ENCODE measurements at regions not wholly inside any gene's neighbourhood (a gene's known extent, or its start where the extent isn't known, plus 50 kb on each side); places are given as distances from the start of the nearest gene placed in this dataset.

GRCh38 chr13:44112700-44113329 is 233.1 kb downstream of the LACC1 start:
- Histone ChIP-seq H3K27ac (ENCODE audit: extremely low read depth, low read depth, low read length) (no peak overlapping the region), H3K4me1 (ENCODE audit: control insufficient read depth, insufficient read depth, low read length) (no peaks in the 10 kb centered on the region), H3K4me3 (ENCODE audit: low read depth, low read length) (no peak overlapping the region), H3K9me3 (ENCODE audit: control insufficient read depth, insufficient read depth, low read depth, low read length) (no peaks in the 10 kb centered on the region), H3K36me3 (ENCODE audit: control insufficient read depth in 2 of 2, insufficient read depth in 1 of 2, low read length in 2 of 2) (no peaks in the 10 kb centered on the region)
- TF ChIP-seq ZNF221 (tag by site-specific recombination; IDR thresholded peaks at IDR 0.05; ENCODE audit: borderline replicate concordance) (no peak), PRDM10 (tag by site-specific recombination; IDR thresholded peaks at IDR 0.05) (no peak), ZNF324 (tag by site-specific recombination; IDR thresholded peaks at IDR 0.05) (no peak), ZBTB48 (tag by site-specific recombination; IDR thresholded peaks at IDR 0.05) (no peak), ZNF654 (tag by site-specific recombination; IDR thresholded peaks at IDR 0.05; ENCODE audit: low read depth) (no peak), ZNF558 (tag by site-specific recombination; IDR thresholded peaks at IDR 0.05) (no peak), REPIN1 (tag by site-specific recombination; IDR thresholded peaks at IDR 0.05; ENCODE audit: low read depth) (no peak), ZNF692 (tag by site-specific recombination; IDR thresholded peaks at IDR 0.05) (no peak), ZNF571 (tag by site-specific recombination; IDR thresholded peaks at IDR 0.05) (no peak), ZNF214 (tag by site-specific recombination; IDR thresholded peaks at IDR 0.05; ENCODE audit: borderline replicate concordance) (no peak), KLF9 (tag by site-specific recombination; IDR thresholded peaks at IDR 0.05; ENCODE audit: low read depth) (no peak), ZNF335 (tag by site-specific recombination; conservative IDR thresholded peaks at IDR 0.05) (no peak), ZNF843 (tag by site-specific recombination; IDR thresholded peaks at IDR 0.05) (no peak), ZNF514 (tag by site-specific recombination; IDR thresholded peaks at IDR 0.05) (no peak), ZNF560 (tag by site-specific recombination; IDR thresholded peaks at IDR 0.05; ENCODE audit: borderline replicate concordance) (no peak), ZNF223 (tag by site-specific recombination; IDR thresholded peaks at IDR 0.05) (no peak)
- TF ChIP-seq, protein P1, sequence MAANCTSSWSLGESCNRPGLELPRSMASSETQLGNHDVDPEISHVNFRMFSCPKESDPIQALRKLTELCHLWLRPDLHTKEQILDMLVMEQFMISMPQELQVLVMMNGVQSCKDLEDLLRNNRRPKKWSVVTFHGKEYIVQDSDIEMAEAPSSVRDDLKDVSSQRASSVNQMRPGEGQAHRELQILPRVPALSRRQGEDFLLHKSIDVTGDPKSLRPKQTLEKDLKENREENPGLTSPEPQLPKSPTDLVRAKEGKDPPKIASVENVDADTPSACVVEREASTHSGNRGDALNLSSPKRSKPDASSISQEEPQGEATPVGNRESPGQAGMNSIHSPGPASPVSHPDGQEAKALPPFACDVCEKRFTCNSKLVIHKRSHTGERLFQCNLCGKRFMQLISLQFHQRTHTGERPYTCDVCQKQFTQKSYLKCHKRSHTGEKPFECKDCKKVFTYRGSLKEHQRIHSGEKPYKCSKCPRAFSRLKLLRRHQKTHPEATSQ (tag by site-specific recombination; IDR thresholded peaks at IDR 0.05), result no peak
- TF ChIP-seq, protein P2, sequence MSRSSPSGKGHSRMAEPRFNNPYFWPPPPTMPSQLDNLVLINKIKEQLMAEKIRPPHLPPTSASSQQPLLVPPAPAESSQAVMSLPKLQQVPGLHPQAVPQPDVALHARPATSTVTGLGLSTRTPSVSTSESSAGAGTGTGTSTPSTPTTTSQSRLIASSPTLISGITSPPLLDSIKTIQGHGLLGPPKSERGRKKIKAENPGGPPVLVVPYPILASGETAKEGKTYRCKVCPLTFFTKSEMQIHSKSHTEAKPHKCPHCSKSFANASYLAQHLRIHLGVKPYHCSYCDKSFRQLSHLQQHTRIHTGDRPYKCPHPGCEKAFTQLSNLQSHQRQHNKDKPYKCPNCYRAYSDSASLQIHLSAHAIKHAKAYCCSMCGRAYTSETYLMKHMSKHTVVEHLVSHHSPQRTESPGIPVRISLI (tag by site-specific recombination; IDR thresholded peaks at IDR 0.05), result no peak
- TF ChIP-seq, protein P3, sequence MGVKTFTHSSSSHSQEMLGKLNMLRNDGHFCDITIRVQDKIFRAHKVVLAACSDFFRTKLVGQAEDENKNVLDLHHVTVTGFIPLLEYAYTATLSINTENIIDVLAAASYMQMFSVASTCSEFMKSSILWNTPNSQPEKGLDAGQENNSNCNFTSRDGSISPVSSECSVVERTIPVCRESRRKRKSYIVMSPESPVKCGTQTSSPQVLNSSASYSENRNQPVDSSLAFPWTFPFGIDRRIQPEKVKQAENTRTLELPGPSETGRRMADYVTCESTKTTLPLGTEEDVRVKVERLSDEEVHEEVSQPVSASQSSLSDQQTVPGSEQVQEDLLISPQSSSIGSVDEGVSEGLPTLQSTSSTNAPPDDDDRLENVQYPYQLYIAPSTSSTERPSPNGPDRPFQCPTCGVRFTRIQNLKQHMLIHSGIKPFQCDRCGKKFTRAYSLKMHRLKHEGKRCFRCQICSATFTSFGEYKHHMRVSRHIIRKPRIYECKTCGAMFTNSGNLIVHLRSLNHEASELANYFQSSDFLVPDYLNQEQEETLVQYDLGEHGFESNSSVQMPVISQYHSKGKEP (tag by site-specific recombination; IDR thresholded peaks at IDR 0.05), result no peak
- TF ChIP-seq, protein P4, sequence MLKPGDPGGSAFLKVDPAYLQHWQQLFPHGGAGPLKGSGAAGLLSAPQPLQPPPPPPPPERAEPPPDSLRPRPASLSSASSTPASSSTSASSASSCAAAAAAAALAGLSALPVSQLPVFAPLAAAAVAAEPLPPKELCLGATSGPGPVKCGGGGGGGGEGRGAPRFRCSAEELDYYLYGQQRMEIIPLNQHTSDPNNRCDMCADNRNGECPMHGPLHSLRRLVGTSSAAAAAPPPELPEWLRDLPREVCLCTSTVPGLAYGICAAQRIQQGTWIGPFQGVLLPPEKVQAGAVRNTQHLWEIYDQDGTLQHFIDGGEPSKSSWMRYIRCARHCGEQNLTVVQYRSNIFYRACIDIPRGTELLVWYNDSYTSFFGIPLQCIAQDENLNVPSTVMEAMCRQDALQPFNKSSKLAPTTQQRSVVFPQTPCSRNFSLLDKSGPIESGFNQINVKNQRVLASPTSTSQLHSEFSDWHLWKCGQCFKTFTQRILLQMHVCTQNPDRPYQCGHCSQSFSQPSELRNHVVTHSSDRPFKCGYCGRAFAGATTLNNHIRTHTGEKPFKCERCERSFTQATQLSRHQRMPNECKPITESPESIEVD (tag by site-specific recombination; IDR thresholded peaks at IDR 0.05), result no peak
- POLR2A ChIA-PET, result no interaction called here
- CTCF ChIA-PET, result no interaction called here
